NCI-H146 (cell line): ENCODE measurements at regions not wholly inside any gene's neighbourhood (a gene's known extent, or its start where the extent isn't known, plus 50 kb on each side); places are given as distances from the start of the nearest gene placed in this dataset.

Source experiments
- DNase-seq: peaks from one replicate; lab custom pipeline; 2025; lab: John Stamatoyannopoulos, UW

DNA sequence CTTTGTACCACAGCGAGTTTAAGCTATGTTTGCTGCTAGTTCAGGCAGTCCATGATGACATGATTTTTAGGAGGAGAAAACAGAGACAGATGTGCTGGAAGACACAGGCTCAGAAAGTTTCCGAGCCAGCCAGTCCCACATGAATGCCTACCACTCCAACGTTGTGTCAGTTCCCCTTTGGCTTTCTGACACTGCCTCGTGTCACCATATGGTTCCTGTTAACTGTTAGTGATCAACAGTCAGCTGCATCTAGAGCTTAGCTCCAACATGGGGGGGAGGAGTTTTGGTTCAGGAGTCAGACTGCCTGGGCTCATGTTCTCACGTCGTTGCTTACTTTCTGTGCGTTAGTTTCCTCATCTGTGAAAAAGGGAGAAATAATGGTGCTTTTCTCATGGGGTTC is 343.7 kb downstream of the MID1IP1 start:
- DNase-seq, result no peak

GRCh38 chrX:39145859-39146258 is 344.6 kb downstream of the MID1IP1 start:
- DNase-seq, result no peak

- DNase-seq, result peak; percentile 52
Measured at GRCh38 chrX:39149761-39150160, 348.5 kb downstream of the MID1IP1 start.

DNA sequence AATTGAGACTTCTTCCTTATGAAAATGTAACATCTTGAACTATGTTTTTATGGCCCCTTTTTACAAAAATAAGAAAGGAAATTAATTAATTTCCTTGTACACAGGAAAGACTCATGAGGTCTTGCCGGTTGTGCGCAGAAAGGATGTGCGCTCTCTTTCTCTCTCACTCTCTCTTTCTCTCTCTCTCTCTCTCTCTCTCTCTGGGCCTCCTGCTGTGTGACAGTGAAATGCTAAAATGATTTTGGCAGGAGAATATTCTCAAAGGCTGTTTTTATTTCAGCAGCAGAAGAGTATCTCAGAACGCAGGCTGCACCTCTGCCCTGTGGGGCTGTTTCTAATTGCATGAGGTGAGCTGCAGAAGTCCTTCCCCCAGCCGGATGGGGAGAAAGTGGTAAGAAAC is 349.0 kb downstream of the MID1IP1 start:
- no peak for DNase-seq

- DNase-seq, result no peak
Measured at GRCh38 chrX:39150621-39151020, 349.4 kb downstream of the MID1IP1 start.

DNA sequence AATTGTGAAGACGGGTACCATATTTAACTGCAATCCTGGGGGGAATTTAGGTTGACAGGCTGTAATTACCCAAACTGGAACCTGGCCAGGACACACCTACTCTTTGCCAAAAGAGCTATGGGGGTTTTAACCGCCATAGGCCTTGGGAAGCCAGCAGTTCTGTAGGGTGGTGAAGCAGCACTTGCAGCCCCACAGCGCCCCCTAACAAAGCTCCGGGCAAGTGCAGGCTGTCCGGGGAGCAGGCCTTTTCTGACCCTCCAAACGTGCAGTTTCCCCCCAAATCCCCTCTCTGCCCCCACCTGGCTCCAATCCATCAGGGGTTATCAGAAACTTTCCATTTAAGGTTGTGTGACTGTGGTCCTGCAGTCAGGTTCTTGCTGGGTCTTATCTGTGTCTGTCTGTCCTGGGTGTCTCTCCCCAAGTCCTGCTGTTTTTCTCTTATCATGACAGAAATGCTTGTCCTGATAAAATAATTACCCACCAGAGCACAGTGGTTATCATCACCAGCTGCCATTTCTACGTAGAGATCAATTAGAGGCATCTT is 350.9 kb downstream of the MID1IP1 start:
- peak; percentile 85 for DNase-seq

DNA sequence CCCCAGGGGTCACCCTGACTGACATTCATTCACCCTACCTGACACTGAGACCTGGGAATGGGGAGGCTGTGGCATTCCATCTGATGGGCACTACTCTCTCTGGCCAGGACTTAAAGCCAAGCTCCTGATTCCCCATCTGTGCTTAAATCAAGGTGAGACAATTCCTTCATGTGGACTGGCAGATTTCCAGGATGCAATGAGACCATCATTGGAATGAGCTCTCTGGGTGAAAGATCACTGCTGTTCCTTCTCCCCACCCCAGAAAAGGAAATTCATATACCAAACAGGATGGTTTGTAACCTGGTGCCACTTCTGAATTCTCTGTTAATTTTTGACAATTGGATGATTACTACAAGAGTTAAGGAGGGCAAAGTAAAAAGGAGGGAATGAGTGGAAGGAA is 354.8 kb downstream of the MID1IP1 start:
- no peak for DNase-seq

DNA sequence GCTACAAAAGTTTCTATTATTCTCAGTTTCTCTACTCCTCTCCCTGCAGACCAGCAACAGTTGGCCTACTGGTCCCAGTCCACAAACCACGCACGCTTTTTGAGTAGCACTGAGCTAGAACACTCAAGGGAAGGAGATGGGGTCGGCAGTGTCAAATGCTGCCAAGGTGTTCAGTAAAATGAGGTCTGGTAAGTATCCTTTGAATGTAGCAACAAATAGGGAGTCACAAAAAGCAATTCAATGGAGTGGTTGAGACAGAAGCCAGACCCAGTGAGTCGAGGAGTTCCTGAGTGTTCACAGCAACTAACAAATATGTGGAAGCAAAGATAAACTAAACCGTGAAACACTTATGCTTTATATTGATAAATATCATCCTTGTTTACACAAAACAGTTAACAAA is 355.7 kb downstream of the MID1IP1 start:
- DNase-seq, result no peak

- DNase-seq, result no peak
Measured at GRCh38 chrX:39157796-39158195, 356.5 kb downstream of the MID1IP1 start.

DNA sequence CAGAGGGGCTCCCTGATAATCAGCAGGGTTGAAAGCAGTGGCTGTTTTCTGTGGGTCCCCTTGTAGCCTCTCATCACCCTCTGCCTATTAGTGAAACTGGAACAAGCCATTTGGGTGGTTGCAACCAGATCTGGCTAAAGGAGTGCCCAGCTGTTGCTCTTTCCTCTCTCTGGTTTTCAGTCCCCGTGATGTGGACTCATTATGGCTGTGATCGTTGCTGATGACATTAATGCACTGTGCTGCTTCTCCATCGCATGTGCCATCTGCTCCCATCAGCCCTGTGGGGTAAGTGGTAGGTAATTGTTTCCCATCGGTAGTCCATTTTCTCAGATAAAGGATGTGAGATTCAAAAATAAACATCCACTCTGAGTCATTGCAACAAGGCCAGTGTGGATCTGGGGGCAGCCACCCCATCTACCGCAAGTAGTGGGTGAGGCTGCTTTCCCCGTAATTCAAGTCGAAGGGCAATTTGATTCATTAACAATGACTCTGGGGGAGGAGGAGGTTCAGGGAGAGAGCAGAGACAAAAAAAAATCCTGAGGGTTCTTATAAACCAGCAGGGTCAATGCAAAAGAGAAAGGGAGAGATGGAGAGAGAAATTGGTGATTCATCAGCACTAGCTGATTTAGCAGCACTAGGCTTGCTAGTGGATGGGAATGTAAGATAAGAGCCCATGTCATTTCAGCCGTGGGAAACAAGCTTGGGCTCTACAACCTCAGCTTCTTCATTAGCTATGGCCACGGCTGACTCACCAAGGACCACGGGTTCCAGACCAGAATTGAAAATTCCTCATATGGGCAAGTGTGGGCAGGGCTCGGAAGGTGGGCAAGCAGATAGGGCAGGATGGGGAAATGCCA is 357.8 kb downstream of the MID1IP1 start:
- peak; percentile 82 for DNase-seq

GRCh38 chrX:39159921-39160507 is 358.8 kb downstream of the MID1IP1 start:
- DNase-seq, result no peak

DNA sequence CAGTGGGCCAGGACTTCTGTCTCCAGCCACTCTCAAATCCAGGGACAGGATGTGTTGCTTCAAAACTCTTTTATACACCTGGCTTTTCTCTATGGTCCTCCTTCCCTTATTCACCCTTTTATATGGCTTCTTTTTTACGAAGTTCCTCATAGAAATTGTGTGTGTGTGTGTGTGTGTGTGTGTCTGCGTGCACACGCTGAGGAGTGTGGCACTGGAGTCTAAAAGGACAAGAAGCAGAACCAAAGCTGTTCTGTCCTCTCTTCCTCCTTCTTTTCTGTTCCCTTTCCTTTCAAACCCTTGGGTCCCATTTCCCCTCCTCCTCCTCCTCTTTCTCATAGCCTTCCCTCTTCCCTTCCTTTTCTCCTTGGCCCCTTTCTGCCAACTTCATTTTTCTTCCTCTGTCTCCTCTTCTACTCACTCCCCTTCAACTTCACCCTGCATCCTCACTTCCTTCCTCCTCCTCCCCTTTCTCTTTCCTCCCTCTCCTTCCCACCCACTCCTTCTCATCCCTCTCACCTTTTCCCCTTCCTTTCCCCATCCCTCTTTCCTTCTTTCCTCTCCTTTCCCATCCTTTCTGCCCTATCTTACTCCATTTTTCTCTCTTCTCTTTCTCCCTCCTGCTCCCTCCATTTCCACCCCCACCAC is 360.5 kb downstream of the MID1IP1 start:
- DNase-seq, result no peak

DNA sequence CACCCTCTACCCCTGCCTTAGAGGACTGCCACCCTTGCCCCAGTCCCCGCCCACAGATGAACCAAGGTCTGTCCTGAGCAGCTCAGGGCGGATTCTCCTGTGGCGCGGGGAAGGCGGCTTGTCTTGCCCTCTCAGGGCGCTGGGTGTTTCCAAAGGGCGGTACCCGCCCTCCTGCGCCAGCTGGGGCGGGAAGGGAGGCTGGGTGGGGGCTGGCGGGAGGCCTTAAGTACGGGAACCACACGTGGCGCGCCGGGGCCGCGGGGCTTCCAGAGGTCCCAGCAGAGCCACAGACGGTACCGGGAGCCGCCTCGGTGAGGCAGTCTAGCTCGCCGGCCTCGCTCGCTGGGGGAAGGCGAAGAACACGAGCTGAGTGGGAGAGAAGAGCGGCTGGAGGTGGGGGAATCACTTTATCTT is 361.1 kb downstream of the MID1IP1 start:
- no peak for DNase-seq

DNA sequence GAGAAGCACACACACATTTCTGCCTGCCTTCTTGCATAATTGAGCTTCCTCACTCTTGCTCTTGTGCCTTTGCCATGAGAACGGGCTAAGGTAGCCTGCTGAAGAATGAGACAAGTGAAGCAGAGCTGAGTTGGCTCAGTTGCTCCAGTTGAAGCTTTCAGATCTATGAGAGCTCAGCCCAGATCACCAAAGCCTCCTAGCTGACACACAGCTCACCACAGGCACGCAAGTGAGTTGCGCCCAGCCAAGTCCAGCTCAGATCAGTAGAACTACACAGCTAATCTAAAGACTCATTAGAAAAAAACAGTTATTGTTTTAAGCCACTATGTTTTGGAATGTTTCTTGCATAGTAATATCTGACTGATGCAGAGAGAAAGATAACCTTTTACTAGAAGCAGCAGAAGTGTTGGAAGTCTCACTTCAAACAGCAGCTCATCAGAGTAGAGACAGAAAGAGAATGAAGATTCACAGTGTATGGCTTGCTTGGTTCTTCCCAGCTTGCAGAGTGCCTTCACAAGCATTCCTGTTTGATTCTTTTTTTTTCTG is 362.4 kb downstream of the MID1IP1 start:
- DNase-seq, result no peak

GRCh38 chrX:39164212-39164611 is 363.0 kb downstream of the MID1IP1 start:
- no peak for DNase-seq

DNA sequence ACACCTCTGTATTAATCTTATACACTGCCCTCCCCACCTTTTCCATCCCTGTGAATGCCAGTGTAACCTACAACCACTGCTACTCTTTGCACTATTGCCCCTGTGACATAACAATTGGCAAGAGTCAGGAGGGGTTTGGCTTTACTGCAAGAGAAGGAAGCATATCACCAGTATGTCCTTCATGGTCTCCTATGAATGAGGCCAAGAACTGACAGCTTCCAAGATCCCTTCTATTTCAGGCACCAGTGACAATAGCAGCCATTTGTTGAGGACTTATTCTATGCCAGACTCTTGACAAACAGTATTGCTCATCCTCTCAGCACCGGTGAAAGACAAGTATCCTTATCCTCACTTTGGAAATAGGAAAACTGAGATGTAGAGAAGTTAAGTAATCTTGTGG is 363.9 kb downstream of the MID1IP1 start:
- DNase-seq, result no peak

GRCh38 chrX:39165773-39166172 is 364.5 kb downstream of the MID1IP1 start:
- no peak for DNase-seq

GRCh38 chrX:39167791-39168190 is 366.5 kb downstream of the MID1IP1 start:
- no peak for DNase-seq

- no peak for DNase-seq
Measured at GRCh38 chrX:39168609-39169008, 367.4 kb downstream of the MID1IP1 start.

DNA sequence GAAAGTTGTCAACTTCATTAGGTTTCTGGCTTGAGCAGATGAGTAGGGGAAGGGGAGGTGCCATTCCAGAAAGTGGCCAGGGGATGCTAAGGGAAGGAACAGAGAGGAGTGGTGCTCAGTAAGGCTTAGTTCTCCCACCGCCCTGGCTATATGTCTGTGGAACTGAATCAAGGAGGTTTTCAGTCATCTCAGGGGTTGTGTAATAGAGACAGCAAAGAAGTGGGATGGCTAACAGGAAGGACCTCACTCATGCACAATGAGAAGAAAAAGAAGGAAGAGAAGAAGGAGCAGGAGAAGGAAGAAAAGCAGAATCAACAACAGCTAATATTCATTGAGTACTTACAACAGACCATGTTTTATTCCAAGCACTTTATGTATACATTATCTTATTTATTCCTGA is 368.7 kb downstream of the MID1IP1 start:
- DNase-seq, result no peak

DNA sequence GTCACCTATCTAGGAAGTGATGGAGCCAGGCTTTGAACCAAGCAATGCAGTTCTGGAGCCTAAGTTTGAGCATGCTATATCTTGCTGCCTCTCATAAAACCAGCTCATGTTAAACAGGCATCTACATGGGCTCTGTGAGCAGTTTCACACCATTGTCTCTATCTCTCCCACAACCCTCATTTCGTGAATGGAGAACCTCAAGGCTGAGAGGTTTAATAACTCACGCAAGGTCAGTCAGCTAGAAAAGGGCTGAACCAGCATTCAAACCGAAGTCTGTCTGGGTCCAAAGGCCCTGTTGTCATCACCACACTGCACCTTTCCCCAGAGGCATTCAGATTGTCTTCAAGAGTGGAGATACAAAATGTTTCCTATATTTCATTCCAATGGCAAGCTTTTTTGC is 369.2 kb downstream of the MID1IP1 start:
- no peak for DNase-seq

- no peak for DNase-seq
Measured at GRCh38 chrX:39171686-39172085, 370.4 kb downstream of the MID1IP1 start.
